Vagina (tissue), 2 donors: ENCODE measurements at regions not wholly inside any gene's neighbourhood (a gene's known extent, or its start where the extent isn't known, plus 50 kb on each side); places are given as distances from the start of the nearest gene placed in this dataset.

ENCODE experiments used
- DNase-seq, 2 donors: peaks; one replicate each; pipeline ENCODE4 v3.0.0-alpha.2; 2017; ENCODE audit errors: extremely low spot score in 2 of 2
- H3K27ac ChIP-seq: fragments of 200-600 bp; sonication (generic); one replicate; pipeline ENCODE4 v1.5.1; 2019
- H3K27me3 ChIP-seq: fragments of 200-600 bp; sonication (generic); one replicate; pipeline ENCODE4 v1.5.1; 2019
- H3K36me3 ChIP-seq, 2 donors: fragments of 200-600 bp; sonication (generic); one replicate each; pipeline ENCODE4 v1.5.1; 2017 to 2019
- H3K4me1 ChIP-seq: fragments of 200-600 bp; sonication (generic); one replicate; pipeline ENCODE4 v1.5.1; 2019
- H3K4me3 ChIP-seq, 2 donors: fragments of 200-600 bp; sonication (generic); 1 replicate in 1 of 2; 2 replicates in 1 of 2; pipeline ENCODE4 v1.5.1; 2016 to 2019
- H3K9me3 ChIP-seq: fragments of 200-600 bp; sonication (generic); one replicate; pipeline ENCODE4 v1.5.1; 2019
- POLR2A ChIP-seq, 2 donors: fragments of 450-650 bp; IDR thresholded peaks; one replicate each; pipeline ENCODE4 v1.6.1; 2017; ENCODE audit warnings: antibody characterized with exemption in 2 of 2, mild to moderate bottlenecking in 2 of 2, moderate library complexity in 2 of 2
- POLR2AphosphoS5 ChIP-seq, 2 donors: sonication (generic); formaldehyde crosslinking; IDR thresholded peaks; one replicate each; pipeline ENCODE4 v1.9.0; 2017; ENCODE audit warnings: antibody characterized with exemption in 2 of 2, mild to moderate bottlenecking in 2 of 2, low read depth in 1 of 2; ENCODE audit not compliant: insufficient read depth in 1 of 2
- intact Hi-C: fragments of 100-400 bp; cut with DNase I; formaldehyde crosslinking; loops from one replicate; pipeline ENCODE4 v1.15.1; 2023
- TF ChIP-seq, protein P1 (sequence below), 3 experiments: fragments of 450-650 bp in 2 of 3; fragments of 200-600 bp in 1 of 3; sonication (generic) in 1 of 3; IDR thresholded peaks; one replicate each; pipeline ENCODE4 v1.5.1; 2017 to 2019; ENCODE audit warnings: antibody characterized with exemption in 3 of 3, mild to moderate bottlenecking in 2 of 3, moderate library complexity in 2 of 3

- TF ChIP-seq POLR2AphosphoS5 (IDR thresholded peaks at IDR 0.05; ENCODE audit: insufficient read depth in 1 of 2, low read depth in 1 of 2) (no peak), POLR2A (IDR thresholded peaks at IDR 0.05) (no peak)
- TF ChIP-seq, protein P1, sequence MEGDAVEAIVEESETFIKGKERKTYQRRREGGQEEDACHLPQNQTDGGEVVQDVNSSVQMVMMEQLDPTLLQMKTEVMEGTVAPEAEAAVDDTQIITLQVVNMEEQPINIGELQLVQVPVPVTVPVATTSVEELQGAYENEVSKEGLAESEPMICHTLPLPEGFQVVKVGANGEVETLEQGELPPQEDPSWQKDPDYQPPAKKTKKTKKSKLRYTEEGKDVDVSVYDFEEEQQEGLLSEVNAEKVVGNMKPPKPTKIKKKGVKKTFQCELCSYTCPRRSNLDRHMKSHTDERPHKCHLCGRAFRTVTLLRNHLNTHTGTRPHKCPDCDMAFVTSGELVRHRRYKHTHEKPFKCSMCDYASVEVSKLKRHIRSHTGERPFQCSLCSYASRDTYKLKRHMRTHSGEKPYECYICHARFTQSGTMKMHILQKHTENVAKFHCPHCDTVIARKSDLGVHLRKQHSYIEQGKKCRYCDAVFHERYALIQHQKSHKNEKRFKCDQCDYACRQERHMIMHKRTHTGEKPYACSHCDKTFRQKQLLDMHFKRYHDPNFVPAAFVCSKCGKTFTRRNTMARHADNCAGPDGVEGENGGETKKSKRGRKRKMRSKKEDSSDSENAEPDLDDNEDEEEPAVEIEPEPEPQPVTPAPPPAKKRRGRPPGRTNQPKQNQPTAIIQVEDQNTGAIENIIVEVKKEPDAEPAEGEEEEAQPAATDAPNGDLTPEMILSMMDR (IDR thresholded peaks at IDR 0.05) = no peak
- Histone ChIP-seq H3K4me3 (no peak overlapping the region), H3K36me3 (no peaks in the 10 kb centered on the region), H3K27ac (no peak overlapping the region), H3K4me1 (no peaks in the 10 kb centered on the region), H3K27me3 (no peaks in the 10 kb centered on the region), H3K9me3 (no peaks in the 10 kb centered on the region)
- DNase-seq = no peak
- intact Hi-C loops = no loop called here
Observed at GRCh38 chr1:221184131-221184794, 305.0 kb downstream of the HLX start.

- Histone ChIP-seq H3K36me3 (no peaks in the 10 kb centered on the region), H3K27ac (no peak overlapping the region), H3K4me3 (no peak overlapping the region), H3K4me1 (no peaks in the 10 kb centered on the region), H3K27me3 (no peaks in the 10 kb centered on the region), H3K9me3 (no peaks in the 10 kb centered on the region)
- intact Hi-C loops = no loop called here
- no peak for DNase-seq
- TF ChIP-seq POLR2A (IDR thresholded peaks at IDR 0.05) (no peak), POLR2AphosphoS5 (IDR thresholded peaks at IDR 0.05; ENCODE audit: insufficient read depth in 1 of 2, low read depth in 1 of 2) (no peak)
- TF ChIP-seq, protein P1 (IDR thresholded peaks at IDR 0.05) = no peak
Observed at GRCh38 chr1:221187174-221187573, 307.9 kb downstream of the HLX start.

DNA sequence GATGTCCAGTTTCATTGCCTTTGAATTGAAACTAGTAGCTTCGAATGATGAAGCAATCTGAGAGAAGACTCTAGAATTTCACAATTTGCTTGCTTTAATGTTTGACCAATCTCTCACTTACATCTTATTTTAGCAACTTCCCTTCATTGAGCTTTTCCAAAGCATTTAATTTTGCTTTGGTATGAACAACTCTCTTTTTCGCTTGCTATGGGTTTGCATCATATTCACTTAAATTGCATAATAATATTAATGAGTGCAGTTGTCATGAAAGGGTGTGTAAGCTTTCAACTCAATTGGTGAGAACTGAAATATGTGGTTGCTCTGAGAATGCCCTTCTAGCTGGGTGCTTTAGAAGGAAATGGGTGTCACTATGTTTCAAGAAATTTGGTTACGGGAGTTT lies 309.2 kb downstream of the HLX start:
- no peak for TF ChIP-seq POLR2A (IDR thresholded peaks at IDR 0.05)
- no peak for TF ChIP-seq POLR2AphosphoS5 (IDR thresholded peaks at IDR 0.05; ENCODE audit: insufficient read depth in 1 of 2, low read depth in 1 of 2)
- TF ChIP-seq, protein P1 (IDR thresholded peaks at IDR 0.05) = no peak
- no peaks in the 10 kb centered on the region for H3K9me3 ChIP-seq
- H3K27me3 ChIP-seq = no peaks in the 10 kb centered on the region
- H3K4me3 ChIP-seq = no peak overlapping the region
- intact Hi-C loops = no loop called here
- H3K36me3 ChIP-seq = no peaks in the 10 kb centered on the region
- H3K4me1 ChIP-seq = no peaks in the 10 kb centered on the region
- H3K27ac ChIP-seq = no peak overlapping the region
- DNase-seq = no peak

- no peak for DNase-seq
- Histone ChIP-seq H3K4me3 (no peak overlapping the region), H3K27ac (no peak overlapping the region), H3K4me1 (no peaks in the 10 kb centered on the region), H3K36me3 (no peaks in the 10 kb centered on the region), H3K9me3 (no peaks in the 10 kb centered on the region), H3K27me3 (no peaks in the 10 kb centered on the region)
- intact Hi-C loops = no loop called here
- TF ChIP-seq POLR2AphosphoS5 (IDR thresholded peaks at IDR 0.05; ENCODE audit: insufficient read depth in 1 of 2, low read depth in 1 of 2) (no peak), POLR2A (IDR thresholded peaks at IDR 0.05) (no peak)
- TF ChIP-seq, protein P1 (IDR thresholded peaks at IDR 0.05) = no peak
Observed at GRCh38 chr1:221190249-221190648, 311.0 kb downstream of the HLX start.

- intact Hi-C loops = no loop called here
- TF ChIP-seq, protein P1 (IDR thresholded peaks at IDR 0.05) = no peak
- no peak for TF ChIP-seq POLR2AphosphoS5 (IDR thresholded peaks at IDR 0.05; ENCODE audit: insufficient read depth in 1 of 2, low read depth in 1 of 2)
- TF ChIP-seq POLR2A (IDR thresholded peaks at IDR 0.05) = no peak
- Histone ChIP-seq H3K27ac (no peak overlapping the region), H3K4me1 (no peaks in the 10 kb centered on the region), H3K36me3 (no peaks in the 10 kb centered on the region), H3K27me3 (no peaks in the 10 kb centered on the region), H3K9me3 (no peaks in the 10 kb centered on the region), H3K4me3 (no peak overlapping the region)
- no peak for DNase-seq
Observed at GRCh38 chr1:221192055-221192454, 312.8 kb downstream of the HLX start.
